Vagina (tissue), 2 donors: ENCODE measurements at regions not wholly inside any gene's neighbourhood (a gene's known extent, or its start where the extent isn't known, plus 50 kb on each side); places are given as distances from the start of the nearest gene placed in this dataset.

Experiments
- DNase-seq, 2 donors: peaks; one replicate each; pipeline ENCODE4 v3.0.0-alpha.2; 2017; ENCODE audit errors: extremely low spot score in 2 of 2
- H3K27ac ChIP-seq: fragments of 200-600 bp; sonication (generic); one replicate; pipeline ENCODE4 v1.5.1; 2019
- H3K27me3 ChIP-seq: fragments of 200-600 bp; sonication (generic); one replicate; pipeline ENCODE4 v1.5.1; 2019
- H3K36me3 ChIP-seq, 2 donors: fragments of 200-600 bp; sonication (generic); one replicate each; pipeline ENCODE4 v1.5.1; 2017 to 2019
- H3K4me1 ChIP-seq: fragments of 200-600 bp; sonication (generic); one replicate; pipeline ENCODE4 v1.5.1; 2019
- H3K4me3 ChIP-seq, 2 donors: fragments of 200-600 bp; sonication (generic); 1 replicate in 1 of 2; 2 replicates in 1 of 2; pipeline ENCODE4 v1.5.1; 2016 to 2019
- H3K9me3 ChIP-seq: fragments of 200-600 bp; sonication (generic); one replicate; pipeline ENCODE4 v1.5.1; 2019
- CTCF ChIP-seq, 3 experiments: fragments of 450-650 bp in 2 of 3; fragments of 200-600 bp in 1 of 3; sonication (generic) in 1 of 3; IDR thresholded peaks; one replicate each; pipeline ENCODE4 v1.5.1; 2017 to 2019; ENCODE audit warnings: antibody characterized with exemption in 3 of 3, mild to moderate bottlenecking in 2 of 3, moderate library complexity in 2 of 3
- POLR2A ChIP-seq, 2 donors: fragments of 450-650 bp; IDR thresholded peaks; one replicate each; pipeline ENCODE4 v1.6.1; 2017; ENCODE audit warnings: antibody characterized with exemption in 2 of 2, mild to moderate bottlenecking in 2 of 2, moderate library complexity in 2 of 2
- POLR2AphosphoS5 ChIP-seq, 2 donors: sonication (generic); formaldehyde crosslinking; IDR thresholded peaks; one replicate each; pipeline ENCODE4 v1.9.0; 2017; ENCODE audit warnings: antibody characterized with exemption in 2 of 2, mild to moderate bottlenecking in 2 of 2, low read depth in 1 of 2; ENCODE audit not compliant: insufficient read depth in 1 of 2
- intact Hi-C: fragments of 100-400 bp; cut with DNase I; formaldehyde crosslinking; loops from one replicate; pipeline ENCODE4 v1.15.1; 2023

GRCh38 chr2:117470311-117471095, 344.0 kb upstream of the DDX18 start:
- DNase-seq = no peak
- no peaks in the 10 kb centered on the region for H3K27me3 ChIP-seq
- intact Hi-C loops = no loop called here
- no peaks in the 10 kb centered on the region for H3K9me3 ChIP-seq
- H3K27ac ChIP-seq = no peak overlapping the region
- no peaks in the 10 kb centered on the region for H3K4me1 ChIP-seq
- no peak overlapping the region for H3K4me3 ChIP-seq
- TF ChIP-seq POLR2A (IDR thresholded peaks at IDR 0.05) (no peak), CTCF (IDR thresholded peaks at IDR 0.05) (no peak), POLR2AphosphoS5 (IDR thresholded peaks at IDR 0.05; ENCODE audit: insufficient read depth in 1 of 2, low read depth in 1 of 2) (no peak)
- no peaks in the 10 kb centered on the region for H3K36me3 ChIP-seq

- no peaks in the 10 kb centered on the region for H3K9me3 ChIP-seq
- TF ChIP-seq CTCF (IDR thresholded peaks at IDR 0.05) = no peak
- no peak for TF ChIP-seq POLR2AphosphoS5 (IDR thresholded peaks at IDR 0.05; ENCODE audit: insufficient read depth in 1 of 2, low read depth in 1 of 2)
- TF ChIP-seq POLR2A (IDR thresholded peaks at IDR 0.05) = no peak
- no peak overlapping the region for H3K4me3 ChIP-seq
- no peaks in the 10 kb centered on the region for H3K27me3 ChIP-seq
- H3K36me3 ChIP-seq = no peaks in the 10 kb centered on the region
- DNase-seq = no peak
- no peaks in the 10 kb centered on the region for H3K4me1 ChIP-seq
- intact Hi-C loops = no loop called here
- no peak overlapping the region for H3K27ac ChIP-seq
Observed at GRCh38 chr2:117481608-117482007, 332.9 kb upstream of the DDX18 start.

- no peaks in the 10 kb centered on the region for H3K36me3 ChIP-seq
- no peak overlapping the region for H3K27ac ChIP-seq
- no peaks in the 10 kb centered on the region for H3K4me1 ChIP-seq
- TF ChIP-seq CTCF (IDR thresholded peaks at IDR 0.05) = no peak
- TF ChIP-seq POLR2AphosphoS5 (IDR thresholded peaks at IDR 0.05; ENCODE audit: insufficient read depth in 1 of 2, low read depth in 1 of 2) = no peak
- no peak for TF ChIP-seq POLR2A (IDR thresholded peaks at IDR 0.05)
- no peaks in the 10 kb centered on the region for H3K9me3 ChIP-seq
- no peak for DNase-seq
- no peaks in the 10 kb centered on the region for H3K27me3 ChIP-seq
- intact Hi-C loops = no loop called here
- H3K4me3 ChIP-seq = no peak overlapping the region
Observed at GRCh38 chr2:117485588-117485987, 328.9 kb upstream of the DDX18 start.

GRCh38 chr2:117486081-117486480, 328.4 kb upstream of the DDX18 start:
- TF ChIP-seq CTCF (IDR thresholded peaks at IDR 0.05) = no peak
- TF ChIP-seq POLR2AphosphoS5 (IDR thresholded peaks at IDR 0.05; ENCODE audit: insufficient read depth in 1 of 2, low read depth in 1 of 2) = no peak
- TF ChIP-seq POLR2A (IDR thresholded peaks at IDR 0.05) = no peak
- Histone ChIP-seq H3K27me3 (no peaks in the 10 kb centered on the region), H3K27ac (no peak overlapping the region), H3K4me1 (no peaks in the 10 kb centered on the region), H3K9me3 (no peaks in the 10 kb centered on the region), H3K36me3 (no peaks in the 10 kb centered on the region), H3K4me3 (no peak overlapping the region)
- DNase-seq = no peak
- intact Hi-C loops = no loop called here

GRCh38 chr2:117492209-117492851, 322.2 kb upstream of the DDX18 start:
- TF ChIP-seq POLR2A (IDR thresholded peaks at IDR 0.05) (no peak), CTCF (IDR thresholded peaks at IDR 0.05) (no peak), POLR2AphosphoS5 (IDR thresholded peaks at IDR 0.05; ENCODE audit: insufficient read depth in 1 of 2, low read depth in 1 of 2) (no peak)
- no peaks in the 10 kb centered on the region for H3K4me1 ChIP-seq
- no peaks in the 10 kb centered on the region for H3K36me3 ChIP-seq
- H3K9me3 ChIP-seq = no peaks in the 10 kb centered on the region
- DNase-seq = no peak
- H3K27ac ChIP-seq = no peak overlapping the region
- intact Hi-C loops = no loop called here
- no peaks in the 10 kb centered on the region for H3K27me3 ChIP-seq
- H3K4me3 ChIP-seq = no peak overlapping the region
